ENCODE measurements at regions not wholly inside any gene's neighbourhood (a gene's known extent, or its start where the extent isn't known, plus 50 kb on each side); places are given as distances from the start of the nearest gene placed in this dataset.

- no peak for DNase-seq
These were observed 87.8 kb upstream of the GALNT18 start for GRCh38 chr11:11709447-11710239.

- DNase-seq = no peak
These were observed 86.5 kb upstream of the GALNT18 start for GRCh38 chr11:11708256-11708655.

GRCh38 chr11:11706028-11706427 is 84.2 kb upstream of the GALNT18 start:
- no peak for DNase-seq

GRCh38 chr11:11703885-11704284 is 82.1 kb upstream of the GALNT18 start:
- no peak for DNase-seq

GRCh38 chr11:11701070-11701469 is 79.3 kb upstream of the GALNT18 start:
- DNase-seq = no peak

- DNase-seq = no peak
These were observed 76.0 kb upstream of the GALNT18 start for GRCh38 chr11:11697796-11698195.

- no peak for DNase-seq
These were observed 69.7 kb upstream of the GALNT18 start for GRCh38 chr11:11691296-11692151.

- no peak for DNase-seq
These were observed 59.7 kb upstream of the GALNT18 start for GRCh38 chr11:11681536-11681935.

- DNase-seq = no peak
These were observed 56.0 kb upstream of the GALNT18 start for GRCh38 chr11:11677672-11678356.

- DNase-seq = no peak
These were observed 53.9 kb upstream of the GALNT18 start for GRCh38 chr11:11675671-11676181.

GRCh38 chr11:11672789-11673188 is 51.0 kb upstream of the GALNT18 start:
- DNase-seq = no peak

- no peak for DNase-seq
These were observed 50.3 kb upstream of the GALNT18 start for GRCh38 chr11:11672101-11672500.
